GM19193 (cell line): ENCODE measurements at regions not wholly inside any gene's neighbourhood (a gene's known extent, or its start where the extent isn't known, plus 50 kb on each side); places are given as distances from the start of the nearest gene placed in this dataset.

Experiments
- POLR2A ChIP-seq: IDR thresholded peaks from 4 replicates; pipeline ENCODE4 v1.6.1; 2011; ENCODE audit not compliant: insufficient read depth, insufficient read length; ENCODE audit errors: extremely low read depth

DNA sequence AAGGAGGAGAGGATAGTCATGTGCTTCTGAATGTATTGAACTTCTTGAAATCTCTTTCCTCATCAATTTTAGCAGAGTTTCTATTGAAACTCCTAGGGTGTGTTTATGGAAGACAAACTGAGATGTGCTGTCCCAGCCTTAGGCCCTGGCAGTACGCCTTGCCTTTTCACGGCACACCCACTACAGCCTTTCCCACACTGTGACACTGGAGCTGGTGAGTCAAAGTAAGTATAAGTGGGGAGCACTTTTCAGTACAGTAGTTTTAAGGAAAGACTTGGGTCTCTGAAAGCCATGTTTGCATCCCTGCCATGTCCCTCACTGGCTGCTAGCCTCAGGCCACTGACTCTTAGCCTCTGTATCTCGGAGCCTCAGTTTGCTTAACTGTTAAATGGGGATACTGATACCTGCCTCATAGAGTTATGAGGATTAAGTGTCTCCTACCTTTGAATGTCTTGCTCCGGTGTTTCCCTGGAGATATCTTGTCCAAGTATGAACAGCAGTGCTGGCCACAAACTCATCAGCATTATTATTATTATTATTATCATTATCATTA lies 144.7 kb upstream of the CRHR1 start:
- TF ChIP-seq POLR2A: no peak

DNA sequence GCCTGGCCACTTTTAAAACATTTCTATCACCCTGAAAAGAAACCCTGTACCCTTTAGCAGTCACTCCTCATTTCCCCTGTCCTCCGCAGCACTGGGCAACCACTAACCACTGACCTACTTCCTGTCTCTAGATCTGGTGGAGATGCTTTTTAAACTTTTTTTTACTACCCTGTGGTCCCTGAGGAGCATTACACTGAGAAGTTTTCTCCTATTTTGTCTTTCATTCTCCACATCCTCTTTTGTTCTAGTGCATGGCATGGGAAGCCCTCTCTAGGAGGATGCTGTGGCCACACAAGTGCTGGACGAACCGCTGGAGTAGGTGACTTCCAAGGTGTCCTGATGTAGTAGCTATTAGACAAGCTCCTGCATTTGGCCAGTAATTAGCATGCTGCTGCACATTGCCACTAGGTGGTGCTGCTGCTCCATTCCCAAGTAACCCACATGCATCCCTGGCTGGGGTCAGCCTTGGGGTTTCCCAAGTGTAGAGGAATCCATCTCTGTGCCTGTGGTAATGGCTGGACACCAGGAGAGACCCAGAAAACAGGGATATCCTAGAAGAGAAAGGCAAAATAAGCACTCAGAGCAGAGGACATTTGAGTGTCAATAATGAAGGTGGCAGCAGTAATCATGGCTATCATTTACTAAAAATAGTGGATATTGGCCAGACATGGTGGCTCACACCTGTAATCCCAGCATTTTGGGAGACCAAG lies 143.8 kb upstream of the CRHR1 start:
- no peak for TF ChIP-seq POLR2A

GRCh38 chr17:45641541-45641940 lies 142.6 kb upstream of the CRHR1 start:
- TF ChIP-seq POLR2A: no peak

GRCh38 chr17:45643591-45643990 lies 140.5 kb upstream of the CRHR1 start:
- TF ChIP-seq POLR2A: no peak

- no peak for TF ChIP-seq POLR2A
Observed at GRCh38 chr17:45645330-45645729, 138.8 kb upstream of the CRHR1 start.

- no peak for TF ChIP-seq POLR2A
Observed at GRCh38 chr17:45646288-45646988, 137.7 kb upstream of the CRHR1 start.

DNA sequence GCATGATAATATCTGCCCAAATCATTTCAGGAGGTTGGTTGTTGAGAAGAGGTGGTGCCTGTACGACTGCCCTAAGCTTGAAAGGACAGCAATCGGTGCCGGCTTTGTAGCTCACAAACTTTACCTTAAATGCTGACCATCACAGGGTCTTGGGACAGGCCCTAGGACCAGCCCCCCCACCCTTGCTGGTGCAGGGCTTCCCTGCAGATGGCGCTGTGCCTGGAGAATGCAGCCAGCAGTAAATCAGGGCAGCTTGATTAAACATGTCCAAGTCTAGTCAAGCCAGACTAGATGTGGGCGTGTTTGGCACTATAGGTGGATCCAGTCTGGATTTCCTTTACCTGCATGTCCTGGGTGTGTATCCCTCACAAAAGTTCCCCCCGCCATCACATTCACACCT lies 135.5 kb upstream of the CRHR1 start:
- no peak for TF ChIP-seq POLR2A

DNA sequence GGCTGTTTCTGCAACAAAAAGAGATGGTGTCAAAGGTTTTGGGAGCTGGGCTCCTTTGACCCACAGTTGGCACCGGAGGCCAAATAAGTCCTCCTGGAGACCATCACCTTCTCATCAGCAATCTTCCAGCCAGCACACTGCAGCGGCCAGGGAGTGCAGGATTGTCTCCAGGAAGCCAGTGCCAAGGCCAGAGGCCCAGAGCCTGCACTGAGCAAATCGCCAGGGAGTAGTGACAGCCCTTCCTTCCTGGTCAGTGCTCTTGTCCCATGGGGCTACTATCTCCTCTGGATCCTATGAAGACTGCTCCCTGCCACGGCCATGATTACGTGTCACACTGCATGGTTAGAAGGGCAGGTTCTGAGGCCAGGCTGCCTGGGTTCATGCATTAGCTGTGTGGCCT lies 134.3 kb upstream of the CRHR1 start:
- no peak for TF ChIP-seq POLR2A

GRCh38 chr17:45650561-45650960 lies 133.6 kb upstream of the CRHR1 start:
- no peak for TF ChIP-seq POLR2A

DNA sequence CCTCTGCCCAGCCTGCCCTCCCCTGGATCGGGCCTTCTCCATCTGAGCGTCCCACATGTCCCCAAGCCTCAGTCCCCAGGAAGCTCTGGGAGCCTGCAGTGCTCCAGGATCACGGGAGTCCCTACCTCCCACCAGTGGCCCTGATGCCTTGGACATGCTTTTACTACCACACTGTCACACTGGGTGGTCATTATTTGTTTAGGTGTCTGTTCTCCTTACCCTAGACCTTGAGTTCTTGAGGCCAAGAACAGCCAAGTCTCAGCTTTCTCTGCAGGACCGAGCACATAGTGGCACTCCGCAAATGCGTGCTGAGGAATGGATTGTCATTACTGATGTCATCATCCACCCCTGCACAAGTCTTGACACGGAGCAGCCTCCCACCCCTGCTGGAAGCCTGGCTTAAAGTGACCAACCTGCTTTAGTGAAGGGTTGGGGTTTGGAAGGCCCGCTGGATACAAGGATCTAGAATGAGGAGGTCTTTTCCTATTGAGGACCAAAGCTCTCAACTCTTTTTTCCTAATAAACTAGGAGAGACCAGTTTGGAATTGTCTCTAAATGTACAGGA lies 132.9 kb upstream of the CRHR1 start:
- TF ChIP-seq POLR2A: no peak

GRCh38 chr17:45653616-45654015 lies 130.5 kb upstream of the CRHR1 start:
- TF ChIP-seq POLR2A: no peak

- no peak for TF ChIP-seq POLR2A
Observed at GRCh38 chr17:45656527-45657181, 127.5 kb upstream of the CRHR1 start.

DNA sequence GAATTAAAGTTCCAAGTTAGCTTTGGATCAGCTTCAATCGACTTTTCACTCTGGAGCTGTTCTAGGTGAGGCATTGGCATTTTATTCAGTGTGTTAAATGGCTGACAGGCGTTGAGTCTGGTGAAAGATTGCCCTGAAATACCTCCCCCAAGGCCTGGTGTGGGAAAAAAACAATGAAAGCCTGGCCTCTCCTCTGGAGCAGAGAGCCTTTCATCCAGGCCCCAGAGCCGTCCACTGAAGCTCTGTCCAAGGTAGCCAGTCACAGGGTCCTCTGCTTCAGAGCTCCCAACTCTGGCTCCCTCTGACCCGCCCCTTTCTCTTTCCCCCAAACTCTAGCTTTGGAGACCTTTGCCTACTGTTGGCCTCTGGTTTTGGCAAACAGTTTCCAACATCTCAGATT lies 123.6 kb upstream of the CRHR1 start:
- no peak for TF ChIP-seq POLR2A

GRCh38 chr17:45662432-45662831 lies 121.7 kb upstream of the CRHR1 start:
- no peak for TF ChIP-seq POLR2A

DNA sequence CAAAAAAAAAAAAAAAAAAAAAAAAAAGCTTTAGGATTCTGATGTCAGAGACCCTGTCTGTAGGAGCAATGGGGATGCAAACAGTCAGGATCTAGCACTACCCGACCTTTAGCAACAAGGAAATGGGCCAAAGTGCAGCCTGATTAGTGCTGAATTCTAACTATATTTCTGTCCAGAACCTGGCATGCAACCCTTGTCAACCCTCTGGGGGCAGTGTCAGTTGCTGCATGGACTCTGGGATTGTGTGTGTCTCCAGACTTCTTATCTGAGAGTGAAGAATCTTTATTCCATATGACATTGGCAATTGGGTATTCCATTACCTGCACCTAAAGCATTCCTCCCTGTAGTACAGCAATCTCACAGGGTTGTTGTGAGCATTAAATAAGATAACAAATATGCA lies 120.3 kb upstream of the CRHR1 start:
- TF ChIP-seq POLR2A: no peak
